ENCODE measurements at regions not wholly inside any gene's neighbourhood (a gene's known extent, or its start where the extent isn't known, plus 50 kb on each side); places are given as distances from the start of the nearest gene placed in this dataset.

- TF ChIP-seq CTCF (IDR thresholded peaks at IDR 0.05) (no peak), EZH2 (IDR thresholded peaks at IDR 0.05) (no peak), EZH2phosphoT487 (IDR thresholded peaks at IDR 0.05) (no peak)
Observed at GRCh38 chr17:14732211-14732610, 431.3 kb downstream of the HS3ST3B1 start.
